ENCODE measurements at regions not wholly inside any gene's neighbourhood (a gene's known extent, or its start where the extent isn't known, plus 50 kb on each side); places are given as distances from the start of the nearest gene placed in this dataset.

DNA sequence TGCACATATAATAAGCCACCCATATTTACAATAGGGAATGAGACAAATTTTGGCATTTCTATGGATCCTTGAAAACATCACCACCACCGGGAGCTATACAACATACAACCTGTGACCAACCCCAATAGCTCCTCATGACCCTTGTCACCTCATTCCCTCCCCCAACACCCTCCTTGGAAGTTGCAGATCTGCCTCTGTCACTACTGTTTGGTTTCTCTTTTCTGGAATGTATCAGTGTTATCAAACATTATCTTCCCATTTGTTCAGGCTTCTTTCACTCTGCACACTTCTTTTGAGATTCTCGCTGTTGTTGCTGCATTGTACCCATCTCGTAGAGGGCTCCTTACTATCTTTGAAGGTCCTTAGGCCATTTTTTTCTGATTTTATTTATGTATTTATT, 75.6 kb downstream of the ZNF280B start:
- in situ Hi-C loops (cut with HindIII; ENCODE audit: low sequenced_read_pairs): no loop called here

DNA sequence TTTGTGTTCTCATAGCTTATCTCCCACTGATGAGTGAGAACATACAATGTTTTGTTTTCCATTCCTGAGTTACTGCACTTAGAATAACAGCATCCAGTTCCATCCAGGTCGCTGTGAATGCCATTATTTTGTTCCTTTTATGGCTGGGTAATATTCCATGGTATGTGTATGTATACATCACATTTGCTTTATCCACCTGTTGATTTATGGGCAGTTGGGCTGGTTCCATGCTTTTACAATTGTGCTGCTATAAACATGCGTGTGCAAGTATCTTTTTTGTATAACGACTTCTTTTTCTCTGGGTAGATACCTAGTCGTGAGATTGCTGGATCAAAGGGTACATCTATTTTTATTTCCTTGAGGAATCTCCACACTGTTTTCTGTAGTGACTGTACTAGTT, 74.8 kb downstream of the ZNF280B start:
- in situ Hi-C loops (cut with HindIII; ENCODE audit: low sequenced_read_pairs): no loop called here

Data from DLD1 (cell line).